Body of pancreas (tissue), 4 donors: ENCODE measurements at regions not wholly inside any gene's neighbourhood (a gene's known extent, or its start where the extent isn't known, plus 50 kb on each side); places are given as distances from the start of the nearest gene placed in this dataset.
A peak's percentile ranks its signal among the peaks of the same experiment; 100 is the strongest.

Experiments used
- ATAC-seq: fragments of 150-250 bp; one replicate; pipeline ENCODE4 v1.9.1; 2016
- DNase-seq, 4 donors: peaks; one replicate each; pipeline ENCODE4 v3.0.0-alpha.2; 2019
- H3K27ac ChIP-seq, 4 donors: fragments of 200-600 bp; sonication (generic); 1 replicate in 3 of 4; 2 replicates in 1 of 4; pipeline versions ENCODE4 v1.5.1 to v1.6.1; 2016 to 2019; ENCODE audit warnings: mild to moderate bottlenecking in 1 of 4, mixed read lengths in 1 of 4, moderate library complexity in 1 of 4
- H3K27me3 ChIP-seq, 2 donors: fragments of 200-600 bp; sonication (generic); one replicate each; pipeline ENCODE4 v1.6.0; 2016; ENCODE audit warnings: mild to moderate bottlenecking in 1 of 2
- H3K36me3 ChIP-seq, 2 donors: fragments of 200-600 bp; sonication (generic); replicated peaks in 1 of 2; 2 replicates each; pipeline ENCODE4 v1.5.1; 2016; ENCODE audit warnings: low read depth in 2 of 2; ENCODE audit not compliant: insufficient read depth in 1 of 2
- H3K4me1 ChIP-seq: fragments of 200-600 bp; sonication (generic); one replicate; pipeline ENCODE4 v1.6.0; 2016
- H3K4me3 ChIP-seq, 2 donors: fragments of 200-600 bp; sonication (generic); 1 replicate in 1 of 2; 2 replicates in 1 of 2; pipeline ENCODE4 v1.5.1; 2016 to 2019
- H3K9me3 ChIP-seq, 3 donors: fragments of 200-600 bp; sonication (generic); 1 replicate in 2 of 3; 2 replicates in 1 of 3; pipeline ENCODE4 v1.5.1; 2016
- CTCF ChIP-seq, 7 experiments: fragments of 450-650 bp in 4 of 7; fragments of 200-600 bp in 3 of 7; sonication (generic) in 3 of 7; IDR thresholded peaks; one replicate each; pipeline ENCODE4 v1.5.1; 2016 to 2019; ENCODE audit warnings: antibody characterized with exemption in 7 of 7
- POLR2A ChIP-seq, 3 donors: fragments of 450-650 bp; IDR thresholded peaks; one replicate each; pipeline ENCODE4 v1.6.1; 2016; ENCODE audit warnings: antibody characterized with exemption in 3 of 3, mild to moderate bottlenecking in 2 of 3
- WGBS, 2 donors: methylation state at CpG; one replicate each; pipeline ENCODE4 v1.1.5; 2017; 5-methylcytosine and 5-hydroxymethylcytosine counted together
- intact Hi-C: fragments of 100-400 bp; cut with DNase I; formaldehyde crosslinking; loops from one replicate; pipeline ENCODE4 v1.15.1; 2023

DNA sequence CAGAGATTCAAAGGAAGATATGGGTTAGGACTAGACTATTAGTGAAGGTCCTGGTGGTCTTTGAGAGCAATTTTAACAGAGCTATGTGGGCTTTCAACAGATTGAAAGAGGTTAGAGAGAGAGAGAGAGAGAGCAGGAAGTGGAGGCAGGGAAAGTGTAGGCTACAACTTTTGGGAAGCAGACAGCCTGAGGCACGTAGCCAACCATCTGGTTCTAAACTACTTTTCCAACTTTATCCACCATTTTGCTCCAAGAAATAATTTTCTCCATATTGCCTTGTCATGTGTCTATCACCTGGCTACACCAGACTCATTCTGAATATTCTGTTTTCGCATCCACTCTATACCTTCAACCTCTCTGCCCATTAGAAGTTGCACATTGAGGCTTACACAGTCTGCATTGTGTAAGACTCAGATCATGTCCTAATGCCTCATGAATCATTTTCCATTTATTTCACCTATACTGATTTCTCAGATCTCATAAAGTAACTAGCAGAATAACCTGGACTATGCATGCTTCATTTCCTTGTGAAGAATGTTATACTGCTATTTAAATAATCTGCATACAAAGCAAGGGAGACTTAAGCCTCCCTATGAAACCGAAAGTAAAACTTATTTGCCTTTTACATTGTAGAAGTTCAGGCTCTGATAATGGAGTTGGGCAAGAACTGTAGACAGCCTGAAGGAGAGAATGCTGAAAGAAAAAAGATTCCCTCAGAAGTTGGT is 235.6 kb downstream of the ELAVL2 start:
- no peaks in the 10 kb centered on the region for H3K36me3 ChIP-seq
- no peaks in the 10 kb centered on the region for H3K9me3 ChIP-seq
- no peak overlapping the region for H3K4me3 ChIP-seq
- intact Hi-C loops, result no loop called here
- WGBS, 2 donors, result 55 to 58% methylated on average over 3 of the region's 3 CpGs
- H3K27ac ChIP-seq, result no peak overlapping the region
- H3K27me3 ChIP-seq, result no peaks in the 10 kb centered on the region
- H3K4me1 ChIP-seq, result no peaks in the 10 kb centered on the region
- DNase-seq (no peak), ATAC-seq (no peak)
- TF ChIP-seq CTCF (IDR thresholded peaks at IDR 0.05) (no peak), POLR2A (IDR thresholded peaks at IDR 0.05) (no peak)

DNA sequence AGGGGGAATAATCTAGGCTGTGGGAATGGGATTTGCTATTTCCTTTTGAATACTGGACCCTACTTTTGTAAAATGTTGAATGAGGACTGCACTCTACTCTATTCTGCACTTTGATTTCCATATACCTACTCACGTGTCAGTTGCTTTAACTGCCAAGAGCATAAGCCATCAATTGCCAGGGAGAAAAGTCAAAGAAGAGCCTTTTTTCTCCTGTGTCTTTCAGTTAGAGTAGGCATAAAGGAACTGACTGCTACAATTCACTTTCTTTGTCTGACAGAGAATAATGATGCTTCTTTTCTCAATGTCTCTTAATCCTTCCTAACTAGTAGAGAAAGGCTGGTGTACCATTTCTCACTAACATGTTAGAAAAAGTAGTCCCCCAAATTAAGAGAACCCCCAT is 231.6 kb downstream of the ELAVL2 start:
- H3K4me3 ChIP-seq, result no peak overlapping the region
- intact Hi-C loops, result no loop called here

GRCh38 chr9:23596913-23597634 is 229.0 kb downstream of the ELAVL2 start:
- no peaks in the 10 kb centered on the region for H3K36me3 ChIP-seq
- no peaks in the 10 kb centered on the region for H3K9me3 ChIP-seq
- ATAC-seq (no peak), DNase-seq (no peak)
- peaks cover 12% of the 10 kb centered on the region for H3K4me1 ChIP-seq
- intact Hi-C loops, result no loop called here
- 35% methylated on average over 3 of the region's 3 CpGs for WGBS, 2 donors
- no peaks in the 10 kb centered on the region for H3K27me3 ChIP-seq
- no peak overlapping the region for H3K27ac ChIP-seq
- no peak overlapping the region for H3K4me3 ChIP-seq
- TF ChIP-seq CTCF (IDR thresholded peaks at IDR 0.05) (no peak), POLR2A (IDR thresholded peaks at IDR 0.05) (no peak)

More for the DNA sequence above, 231.6 kb downstream of the ELAVL2 start:
- Histone ChIP-seq H3K36me3 (no peaks in the 10 kb centered on the region), H3K9me3 (no peaks in the 10 kb centered on the region), H3K27ac (no peak overlapping the region), H3K4me1 (peaks cover 12% of the 10 kb centered on the region), H3K27me3 (no peaks in the 10 kb centered on the region)
- WGBS, 2 donors, result 52 to 88% methylated on average over 1 of the region's 1 CpG
- no peak for ATAC-seq
- DNase-seq, result no peak
- TF ChIP-seq POLR2A (IDR thresholded peaks at IDR 0.05) (no peak), CTCF (IDR thresholded peaks at IDR 0.05) (no peak)

GRCh38 chr9:23598994-23599393 is 227.0 kb downstream of the ELAVL2 start:
- Histone ChIP-seq H3K4me1 (peaks cover 12% of the 10 kb centered on the region), H3K9me3 (no peaks in the 10 kb centered on the region), H3K4me3 (no peak overlapping the region), H3K27ac (no peak overlapping the region), H3K27me3 (no peaks in the 10 kb centered on the region), H3K36me3 (no peaks in the 10 kb centered on the region)
- no peak for DNase-seq
- 20 to 24% methylated on average over 2 of the region's 2 CpGs for WGBS, 2 donors
- TF ChIP-seq CTCF (IDR thresholded peaks at IDR 0.05) (no peak), POLR2A (IDR thresholded peaks at IDR 0.05) (no peak)
- intact Hi-C loops, result no loop called here
- ATAC-seq, result peak; percentile 53
